ENCODE measurements at regions not wholly inside any gene's neighbourhood (a gene's known extent, or its start where the extent isn't known, plus 50 kb on each side); places are given as distances from the start of the nearest gene placed in this dataset.
A peak's percentile ranks its signal among the peaks of the same experiment; 100 is the strongest.

DNA sequence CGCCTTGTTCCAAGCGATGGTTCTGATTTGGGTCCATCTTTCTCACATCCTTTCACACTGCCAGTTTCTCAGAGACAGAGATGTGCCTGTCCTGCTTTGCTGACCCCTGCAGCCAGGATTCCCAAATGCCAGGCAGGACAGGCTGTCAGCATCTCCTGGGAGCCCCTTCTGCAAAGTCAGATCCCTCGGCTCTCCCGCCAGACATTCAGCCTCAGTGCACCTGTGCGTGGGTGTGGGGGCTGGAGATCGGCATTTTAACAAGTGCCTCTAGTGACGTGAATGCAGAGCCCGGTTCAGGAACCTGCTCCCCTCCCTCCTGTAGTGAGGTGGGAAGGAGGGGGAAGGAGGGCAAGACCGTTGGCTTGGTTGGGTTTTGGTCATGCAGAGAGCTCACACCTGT is 108.9 kb upstream of the FGF3 start:
- no peak overlapping the region for H3K27ac ChIP-seq
- TF ChIP-seq, protein P1, sequence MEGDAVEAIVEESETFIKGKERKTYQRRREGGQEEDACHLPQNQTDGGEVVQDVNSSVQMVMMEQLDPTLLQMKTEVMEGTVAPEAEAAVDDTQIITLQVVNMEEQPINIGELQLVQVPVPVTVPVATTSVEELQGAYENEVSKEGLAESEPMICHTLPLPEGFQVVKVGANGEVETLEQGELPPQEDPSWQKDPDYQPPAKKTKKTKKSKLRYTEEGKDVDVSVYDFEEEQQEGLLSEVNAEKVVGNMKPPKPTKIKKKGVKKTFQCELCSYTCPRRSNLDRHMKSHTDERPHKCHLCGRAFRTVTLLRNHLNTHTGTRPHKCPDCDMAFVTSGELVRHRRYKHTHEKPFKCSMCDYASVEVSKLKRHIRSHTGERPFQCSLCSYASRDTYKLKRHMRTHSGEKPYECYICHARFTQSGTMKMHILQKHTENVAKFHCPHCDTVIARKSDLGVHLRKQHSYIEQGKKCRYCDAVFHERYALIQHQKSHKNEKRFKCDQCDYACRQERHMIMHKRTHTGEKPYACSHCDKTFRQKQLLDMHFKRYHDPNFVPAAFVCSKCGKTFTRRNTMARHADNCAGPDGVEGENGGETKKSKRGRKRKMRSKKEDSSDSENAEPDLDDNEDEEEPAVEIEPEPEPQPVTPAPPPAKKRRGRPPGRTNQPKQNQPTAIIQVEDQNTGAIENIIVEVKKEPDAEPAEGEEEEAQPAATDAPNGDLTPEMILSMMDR (conservative IDR thresholded peaks at IDR 0.05), result no peak

DNA sequence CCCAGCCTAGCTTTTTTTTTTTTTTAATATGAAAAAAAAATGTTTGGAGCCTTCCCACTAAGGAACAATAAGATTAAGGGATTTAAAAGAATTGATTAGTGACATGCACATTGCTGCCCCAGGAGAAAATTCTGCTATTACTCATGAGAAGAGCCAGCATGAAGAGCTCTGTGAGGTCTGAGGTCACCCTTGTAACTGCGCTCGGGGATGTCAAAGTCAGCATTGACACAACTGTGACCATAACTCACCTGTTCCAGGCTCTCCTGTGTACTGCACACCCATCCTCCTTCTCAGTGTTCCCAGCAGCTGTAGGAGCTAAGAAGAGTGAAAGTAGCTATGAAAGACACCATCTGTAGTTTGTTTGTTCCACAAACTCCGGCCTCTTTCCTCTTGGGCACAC is 109.8 kb upstream of the FGF3 start:
- TF ChIP-seq, protein P1 (conservative IDR thresholded peaks at IDR 0.05), result no peak

DNA sequence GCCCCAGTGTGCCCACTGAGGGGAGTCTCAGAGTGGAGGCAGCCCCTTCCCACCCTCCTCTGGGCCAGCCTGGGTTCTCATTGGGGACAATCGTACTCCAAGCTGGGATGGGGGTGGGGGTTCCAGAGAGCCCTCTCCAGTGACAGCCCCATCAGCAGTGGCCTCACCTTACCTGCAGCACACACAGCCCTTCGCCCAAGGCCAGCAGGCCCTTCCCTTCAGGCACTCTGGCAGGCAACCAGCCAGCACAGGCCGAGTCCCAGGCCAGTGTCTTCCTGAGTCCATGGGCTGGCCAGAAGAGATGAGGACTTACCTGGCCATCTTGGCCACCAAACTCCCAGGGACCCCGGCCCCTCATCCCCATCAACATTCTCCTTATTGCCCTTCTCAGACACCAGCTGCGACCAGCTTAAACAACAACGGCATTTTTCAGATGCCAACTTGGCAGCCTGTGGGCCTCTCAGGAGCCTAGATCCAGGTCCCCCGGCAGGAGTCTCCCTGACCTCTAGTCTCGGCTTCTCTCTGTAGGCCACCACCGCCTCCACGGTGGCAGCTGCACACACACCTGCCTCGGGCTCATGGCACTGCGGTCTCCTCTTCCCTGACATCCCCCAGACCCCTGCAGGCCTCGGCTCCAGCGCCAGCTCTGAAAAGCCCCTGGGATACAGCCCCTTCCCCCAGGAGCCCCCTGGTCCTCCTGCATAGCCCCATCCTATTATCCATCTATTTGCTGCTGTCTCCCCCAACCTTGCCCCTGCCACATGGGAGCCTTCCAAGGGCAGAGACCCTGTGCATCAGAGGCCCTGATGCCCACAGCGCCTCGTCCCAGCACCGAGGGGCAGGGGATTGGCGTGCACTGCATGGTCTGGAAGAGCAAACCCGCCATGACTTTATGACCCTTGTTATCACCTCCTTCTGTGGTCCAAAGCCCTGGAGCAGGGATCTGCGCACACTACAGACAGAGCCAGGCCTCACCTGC is 111.2 kb upstream of the FGF3 start:
- TF ChIP-seq, protein P1 (conservative IDR thresholded peaks at IDR 0.05), result no peak
- no peak overlapping the region for H3K27ac ChIP-seq

More for the DNA sequence above, 109.8 kb upstream of the FGF3 start:
- H3K27ac ChIP-seq, result no peak overlapping the region

DNA sequence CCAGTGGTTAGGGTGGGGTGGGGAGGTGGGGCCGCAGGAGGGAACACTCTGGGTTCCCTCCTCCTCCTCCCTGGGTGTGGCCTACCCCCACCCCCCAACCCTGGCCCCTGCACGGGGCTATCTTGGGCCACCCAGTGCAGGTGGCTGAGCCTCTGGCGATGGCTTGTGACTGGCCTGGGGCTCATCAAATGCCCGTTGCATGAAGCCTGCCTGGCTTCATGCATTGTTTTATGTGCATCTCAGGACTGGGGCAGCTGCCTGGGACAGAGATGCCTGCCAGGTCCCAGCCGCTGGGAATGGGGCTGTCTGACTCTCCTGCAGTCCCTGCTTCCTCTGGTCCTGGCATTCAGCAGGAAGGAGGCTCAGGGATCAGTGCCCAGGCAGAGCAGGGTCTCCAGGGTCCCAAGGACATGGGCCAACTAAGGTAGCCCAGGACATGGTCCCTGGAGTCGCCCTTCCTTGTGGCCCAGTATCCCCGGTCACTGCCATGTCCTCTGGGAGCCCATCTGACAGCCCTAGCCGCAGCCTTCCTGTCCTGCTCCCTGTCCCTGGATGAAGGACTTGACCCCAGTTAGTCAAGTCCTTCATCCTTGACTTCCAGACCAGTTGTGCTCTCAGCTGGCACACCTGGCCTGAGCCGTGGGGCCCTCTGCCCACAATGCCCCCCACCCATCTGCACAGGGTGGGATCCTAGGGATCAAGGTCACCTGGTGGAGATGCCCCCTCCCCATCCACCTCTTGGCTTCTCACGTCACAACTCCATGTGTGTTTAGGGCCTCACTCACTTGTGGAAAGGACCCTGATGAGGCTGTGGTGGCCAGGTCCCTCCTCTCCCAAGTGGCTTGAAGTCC is 112.1 kb upstream of the FGF3 start:
- TF ChIP-seq, protein P1 (conservative IDR thresholded peaks at IDR 0.05), result no peak
- H3K27ac ChIP-seq, result no peak overlapping the region

DNA sequence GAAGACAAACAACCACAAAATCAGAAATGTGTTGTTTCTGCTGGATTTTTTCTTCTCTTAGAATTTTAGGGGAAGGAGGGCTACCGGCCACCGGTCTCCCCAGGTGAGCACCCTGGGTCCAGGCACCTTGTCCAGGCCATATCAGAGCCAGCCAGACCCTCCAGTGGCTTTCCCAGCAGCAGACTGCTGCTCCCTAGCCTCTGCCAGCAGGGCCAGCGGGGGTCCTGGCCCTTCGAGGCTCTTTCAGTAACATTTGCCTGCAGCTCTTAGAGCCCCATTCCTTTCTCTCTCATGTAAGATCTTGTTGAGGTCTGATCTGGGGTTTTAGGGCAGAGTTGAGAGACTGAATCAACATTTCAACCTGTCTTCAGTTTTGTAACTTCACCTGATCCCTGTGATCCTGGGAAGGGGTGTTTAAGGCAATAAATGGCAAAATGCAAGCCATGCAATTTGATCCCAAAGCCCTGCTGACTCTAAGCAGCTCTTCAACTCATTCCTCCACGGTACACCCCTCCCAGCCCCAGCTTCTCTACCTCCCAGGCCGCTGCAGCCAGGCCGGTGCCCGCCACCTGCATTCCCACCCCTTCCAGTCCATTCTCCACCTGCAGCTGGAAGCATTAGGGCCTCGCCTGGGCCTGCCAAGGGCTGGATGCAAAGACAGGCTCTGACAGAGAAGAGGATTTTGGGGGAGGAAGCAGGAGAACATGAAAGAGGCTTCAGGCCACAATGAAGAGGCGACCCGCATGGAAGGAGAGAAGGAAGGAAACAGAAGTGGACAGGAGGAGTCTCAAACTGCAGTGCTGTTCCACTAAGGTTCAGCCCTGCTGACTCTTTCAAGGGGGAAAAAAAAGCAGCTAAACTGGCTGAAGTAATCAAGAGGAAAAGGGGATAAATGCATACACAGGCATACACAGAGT is 113.0 kb upstream of the FGF3 start:
- peak overlapping the region; percentile 38 for H3K27ac ChIP-seq
- TF ChIP-seq, protein P1 (conservative IDR thresholded peaks at IDR 0.05), result no peak

DNA sequence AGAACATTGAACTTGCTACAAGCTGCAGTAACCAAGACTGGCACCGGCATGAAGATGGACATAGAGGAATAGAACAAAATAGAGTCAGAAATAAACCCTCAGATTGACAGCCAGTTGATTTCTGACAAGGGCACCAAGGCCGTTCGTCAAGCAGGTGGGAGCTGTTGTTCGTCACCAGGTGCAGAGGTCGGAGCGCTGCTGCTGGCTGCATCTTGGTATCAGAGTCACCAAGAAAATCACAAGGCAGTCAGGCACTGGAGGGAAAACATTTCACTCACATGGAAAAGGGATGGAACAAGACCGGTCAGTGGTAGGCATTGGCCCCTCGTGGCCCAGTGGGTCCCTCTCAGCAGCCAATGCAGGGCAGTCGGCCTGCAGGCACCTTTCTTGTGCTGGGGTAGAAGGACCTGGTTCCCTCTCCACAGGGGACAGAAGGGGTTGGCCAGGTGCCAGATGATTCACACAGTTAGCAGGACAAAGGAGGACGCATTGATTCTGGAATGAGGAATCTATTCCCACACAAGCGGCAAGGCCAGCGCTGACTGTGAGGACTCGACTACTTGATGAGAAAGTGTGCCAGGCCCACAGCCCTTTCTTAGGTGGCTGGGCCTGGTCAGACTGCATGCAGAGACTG is 115.8 kb upstream of the FGF3 start:
- no peak overlapping the region for H3K27ac ChIP-seq

More for the DNA sequence above, 115.8 kb upstream of the FGF3 start:
- TF ChIP-seq, protein P1 (conservative IDR thresholded peaks at IDR 0.05), result no peak

Data from VCaP (cell line).